Kidney (tissue), 13 donors: ENCODE measurements at regions not wholly inside any gene's neighbourhood (a gene's known extent, or its start where the extent isn't known, plus 50 kb on each side); places are given as distances from the start of the nearest gene placed in this dataset.

Experiments used
- DNase-seq, 5 donors: peaks; one replicate each; pipeline ENCODE4 v3.0.0-alpha.2; 2013 to 2020
- FAIRE-seq: peaks from 2 replicates; lab custom pipeline; 2012; peaks lifted over from hg19 to GRCh38; lab: Jason Lieb, UNC
- H3K27ac ChIP-seq, 2 donors: one replicate each; pipeline ENCODE4 v1.7.0; 2013; ENCODE audit warnings: low read depth in 2 of 2, low read length in 2 of 2, inconsistent platforms in 1 of 2
- H3K27me3 ChIP-seq: one replicate; pipeline ENCODE4 v1.7.1; 2013; ENCODE audit warnings: low read length, inconsistent platforms; ENCODE audit not compliant: control insufficient read depth, insufficient read depth
- H3K36me3 ChIP-seq, 3 donors: one replicate each; pipeline versions ENCODE4 v1.7.0 to v1.7.1; 2013; ENCODE audit warnings: low read length in 3 of 3, control low read depth in 1 of 3, inconsistent platforms in 1 of 3; ENCODE audit not compliant: insufficient read depth in 3 of 3, control insufficient read depth in 2 of 3
- H3K4me1 ChIP-seq, 3 donors: one replicate each; pipeline versions ENCODE4 v1.7.0 to v1.7.1; 2013; ENCODE audit warnings: low read length in 3 of 3, inconsistent platforms in 1 of 3, low read depth in 1 of 3; ENCODE audit not compliant: control insufficient read depth in 2 of 3, insufficient read depth in 2 of 3
- H3K4me3 ChIP-seq, 3 donors: one replicate each; pipeline versions ENCODE4 v1.7.0 to v1.8.1; 2013; ENCODE audit warnings: low read length in 3 of 3, control low read depth in 1 of 3, inconsistent platforms in 1 of 3
- H3K9ac ChIP-seq, 3 donors: one replicate each; pipeline versions ENCODE4 v1.7.0 to v1.7.1; 2013; ENCODE audit warnings: low read length in 3 of 3, control low read depth in 1 of 3, inconsistent platforms in 1 of 3
- H3K9me3 ChIP-seq, 3 donors: one replicate each; pipeline versions ENCODE4 v1.7.0 to v1.7.1; 2013; ENCODE audit warnings: low read length in 3 of 3, control low read depth in 1 of 3, inconsistent platforms in 1 of 3; ENCODE audit not compliant: control insufficient read depth in 2 of 3, insufficient read depth in 1 of 3
- CTCF ChIP-seq: IDR thresholded peaks from 3 replicates; pipeline ENCODE4 v1.5.1; 2012; ENCODE audit warnings: mild to moderate bottlenecking, moderate library complexity, borderline replicate concordance; ENCODE audit not compliant: insufficient read depth; ENCODE audit errors: extremely low read depth
- intact Hi-C: fragments of 100-400 bp; cut with DNase I; formaldehyde crosslinking; loops from one replicate; pipeline ENCODE4 v1.11.1; 2022
- donor health status: control.
- donor health status: control.
- donor health status: control.
- donor health status: control.
- donor health status: control.
- donor health status: DM: yes; HTN: yes; CAD: no.
- donor health status: Normal renal cell carcinoma (clear cell type).

- no peak overlapping the region for H3K27ac ChIP-seq
- intact Hi-C loops: no loop called here
- DNase-seq: no peak
- H3K9me3 ChIP-seq: no peaks in the 10 kb centered on the region
- H3K36me3 ChIP-seq: no peaks in the 10 kb centered on the region
- FAIRE-seq: no peak
- H3K4me3 ChIP-seq: no peak overlapping the region
- H3K27me3 ChIP-seq: no peaks in the 10 kb centered on the region
- H3K9ac ChIP-seq: no peak overlapping the region
- TF ChIP-seq CTCF: no peak
- peaks cover 0 to 2% (median 0%) of the 10 kb centered on the region in 3 donors for H3K4me1 ChIP-seq
Observed at GRCh38 chr11:111120161-111120560, 125.4 kb upstream of the POU2AF2 start.

GRCh38 chr11:111119751-111120150 lies 125.8 kb upstream of the POU2AF2 start:
- Histone ChIP-seq H3K9me3 (no peaks in the 10 kb centered on the region), H3K36me3 (no peaks in the 10 kb centered on the region), H3K4me3 (no peak overlapping the region), H3K9ac (no peak overlapping the region), H3K4me1 (peaks cover 0 to 2% (median 0%) of the 10 kb centered on the region in 3 donors), H3K27ac (no peak overlapping the region), H3K27me3 (no peaks in the 10 kb centered on the region)
- intact Hi-C loops: no loop called here
- DNase-seq: peak in 1 of 5 donors; percentile 11
- no peak for FAIRE-seq
- no peak for TF ChIP-seq CTCF

- Histone ChIP-seq H3K27me3 (no peaks in the 10 kb centered on the region), H3K9ac (no peak overlapping the region), H3K4me1 (peaks cover 0 to 2% (median 0%) of the 10 kb centered on the region in 3 donors), H3K36me3 (no peaks in the 10 kb centered on the region), H3K27ac (no peak overlapping the region), H3K4me3 (no peak overlapping the region), H3K9me3 (no peaks in the 10 kb centered on the region)
- DNase-seq (no peak), FAIRE-seq (no peak)
- no peak for TF ChIP-seq CTCF
- intact Hi-C loops: no loop called here
Observed at GRCh38 chr11:111115890-111116289, 129.6 kb upstream of the POU2AF2 start.

- H3K9ac ChIP-seq: no peak overlapping the region
- H3K4me1 ChIP-seq: peaks cover 0 to 2% (median 0%) of the 10 kb centered on the region in 3 donors
- intact Hi-C loops: no loop called here
- H3K4me3 ChIP-seq: no peak overlapping the region
- DNase-seq: no peak
- TF ChIP-seq CTCF: no peak
- no peaks in the 10 kb centered on the region for H3K36me3 ChIP-seq
- FAIRE-seq: no peak
- H3K9me3 ChIP-seq: no peaks in the 10 kb centered on the region
- no peaks in the 10 kb centered on the region for H3K27me3 ChIP-seq
- no peak overlapping the region for H3K27ac ChIP-seq
Observed at GRCh38 chr11:111114091-111114490, 131.4 kb upstream of the POU2AF2 start.
